HG02610 (cell line): ENCODE measurements at regions not wholly inside any gene's neighbourhood (a gene's known extent, or its start where the extent isn't known, plus 50 kb on each side); places are given as distances from the start of the nearest gene placed in this dataset.

Source experiments
- ATAC-seq: cut with Tn5 transposase; IDR thresholded peaks from one replicate; pipeline ENCODE4 v1.9.1; 2021; ENCODE audit warnings: mild to moderate bottlenecking, moderate library complexity; ENCODE audit not compliant: unreplicated experiment

GRCh38 chr2:65662654-65663432 lies 230.4 kb upstream of the SPRED2 start:
- ATAC-seq: no peak

GRCh38 chr2:65661980-65662653 lies 229.7 kb upstream of the SPRED2 start:
- no peak for ATAC-seq

DNA sequence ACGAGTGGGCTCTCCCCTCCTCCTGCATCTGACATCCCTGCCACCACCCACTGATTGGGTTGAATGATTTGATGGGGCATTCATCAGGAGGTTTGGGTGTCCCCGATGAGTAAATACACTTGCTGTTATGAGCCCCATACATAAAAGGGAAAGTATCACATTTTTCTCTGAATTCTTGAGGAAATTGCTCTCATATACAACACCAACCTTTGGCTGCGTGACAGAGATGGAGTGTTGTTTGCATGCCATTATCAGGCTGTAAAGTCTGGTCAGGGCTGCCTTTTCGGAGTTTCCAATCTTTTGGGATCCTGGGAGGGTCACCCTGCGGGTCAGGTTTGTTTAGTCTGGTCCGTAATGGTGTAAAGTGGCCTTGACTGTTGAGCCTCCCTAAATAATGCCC lies 227.9 kb upstream of the SPRED2 start:
- no peak for ATAC-seq

GRCh38 chr2:65658881-65659280 lies 226.5 kb upstream of the SPRED2 start:
- no peak for ATAC-seq

- ATAC-seq: no peak
Observed at GRCh38 chr2:65658266-65658665, 225.9 kb upstream of the SPRED2 start.

DNA sequence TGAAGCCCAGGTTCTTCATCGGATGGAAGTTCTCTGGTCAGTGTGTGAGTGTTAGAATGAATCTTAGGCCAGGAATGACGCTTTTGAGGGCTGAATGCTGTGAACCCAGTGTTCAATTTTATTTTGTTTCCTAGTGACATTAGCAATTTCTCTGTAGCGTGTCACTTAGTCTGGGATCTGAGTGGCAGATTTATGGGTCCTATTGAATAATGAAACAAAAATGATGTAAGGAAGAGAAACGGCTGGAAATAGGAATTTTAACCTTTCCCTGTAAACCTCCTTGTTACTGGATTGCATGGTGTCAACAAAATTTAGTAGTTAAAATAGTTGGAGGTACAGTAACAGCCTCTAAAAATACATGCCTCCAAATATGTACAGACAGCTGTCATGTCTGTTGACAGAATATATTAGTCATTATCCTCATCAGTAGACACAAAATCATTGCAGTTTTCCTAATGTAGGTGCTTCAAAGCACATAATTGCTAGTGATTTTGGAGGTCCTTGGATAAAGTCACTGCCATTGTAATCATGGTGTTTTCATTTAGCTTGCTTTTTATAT lies 223.8 kb upstream of the SPRED2 start:
- no peak for ATAC-seq

DNA sequence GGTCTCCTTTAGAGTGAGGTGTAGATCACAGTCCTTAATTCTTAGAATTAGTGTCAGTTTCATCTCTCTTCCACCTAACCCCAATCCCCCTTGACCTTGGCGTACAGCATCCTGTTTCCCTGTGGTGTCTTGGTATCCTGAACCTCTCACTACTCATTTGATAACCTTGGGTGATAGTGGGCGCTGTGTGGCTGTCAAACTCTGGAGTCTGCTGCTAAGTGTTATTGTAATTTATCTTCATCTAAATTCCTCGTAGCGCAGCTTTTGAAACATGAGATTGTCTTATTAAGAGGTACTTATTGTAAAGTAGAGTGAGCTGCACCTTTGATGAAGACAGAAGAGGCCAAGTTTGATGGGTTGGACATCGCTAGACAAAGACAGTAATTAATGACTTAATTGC lies 222.6 kb upstream of the SPRED2 start:
- ATAC-seq: no peak

DNA sequence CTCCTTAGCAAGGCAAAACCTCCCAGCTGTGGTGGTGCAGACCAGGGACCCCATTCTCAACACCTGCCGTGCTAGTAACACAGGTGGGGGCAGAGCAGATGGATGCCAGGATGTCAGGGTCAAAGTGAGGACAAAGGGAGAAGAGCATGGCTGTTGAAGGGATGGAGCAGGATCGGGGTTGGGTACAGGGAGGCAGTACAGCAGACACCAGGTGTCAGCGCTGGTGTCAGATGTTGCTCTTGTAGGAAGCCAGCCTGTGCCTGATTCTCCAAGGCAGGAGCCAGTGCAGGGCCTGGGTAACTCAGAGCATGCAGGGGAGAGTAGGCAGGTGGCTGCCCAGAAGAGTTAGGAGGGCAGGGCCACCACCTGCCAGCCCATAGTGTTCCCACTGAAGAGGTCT lies 222.1 kb upstream of the SPRED2 start:
- no peak for ATAC-seq

DNA sequence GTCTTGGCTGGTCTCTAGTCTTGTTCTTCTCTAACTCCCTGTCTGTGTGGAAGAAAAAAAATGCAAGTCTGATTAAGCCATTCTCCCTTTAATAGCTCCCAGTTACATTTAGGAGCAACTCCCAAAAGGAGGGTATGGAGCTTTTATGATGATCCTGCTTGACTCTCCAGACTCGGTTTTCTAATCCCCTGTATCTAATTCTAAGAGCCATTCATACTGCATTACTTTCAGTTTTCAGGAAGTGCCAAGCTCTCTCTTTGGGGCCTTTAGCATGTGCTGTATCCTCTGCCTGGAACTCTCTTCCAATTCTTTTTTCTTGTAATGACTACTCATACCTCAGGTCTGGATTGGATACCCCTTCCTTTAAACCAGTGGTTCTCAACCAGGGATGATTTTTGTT lies 219.7 kb upstream of the SPRED2 start:
- ATAC-seq: no peak

- no peak for ATAC-seq
Observed at GRCh38 chr2:65649811-65650589, 217.6 kb upstream of the SPRED2 start.

DNA sequence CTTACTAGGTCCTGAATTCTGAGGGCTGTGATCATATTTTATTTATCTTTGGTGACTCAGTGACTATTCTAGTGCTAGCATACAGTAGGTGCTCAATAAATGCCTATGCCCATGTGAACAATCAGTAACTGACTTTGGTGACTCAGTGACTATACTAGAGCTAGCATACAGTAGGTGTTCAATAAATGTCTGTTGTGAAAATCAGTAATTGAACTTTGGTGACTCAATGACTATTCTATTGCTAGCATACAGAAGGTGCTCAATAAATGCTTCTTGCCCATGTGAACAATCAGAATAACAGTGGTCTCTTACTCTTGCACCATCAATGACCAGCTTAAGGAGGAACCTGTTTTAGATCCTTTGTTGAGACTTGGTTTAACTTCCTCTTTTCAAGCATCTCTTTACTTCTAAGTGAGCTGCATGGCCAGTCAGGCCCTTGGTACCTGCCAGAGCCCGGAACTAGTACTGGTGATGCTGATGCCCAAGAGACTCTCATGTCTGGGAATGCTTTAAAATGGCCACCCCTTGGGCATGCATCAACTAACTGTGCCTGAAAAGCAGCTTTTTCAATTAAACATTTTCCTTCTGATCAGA lies 214.9 kb upstream of the SPRED2 start:
- ATAC-seq: no peak

- no peak for ATAC-seq
Observed at GRCh38 chr2:65640793-65641103, 208.3 kb upstream of the SPRED2 start.

- ATAC-seq: no peak
Observed at GRCh38 chr2:65639156-65639864, 206.9 kb upstream of the SPRED2 start.

- ATAC-seq: no peak
Observed at GRCh38 chr2:65638443-65638842, 206.0 kb upstream of the SPRED2 start.

DNA sequence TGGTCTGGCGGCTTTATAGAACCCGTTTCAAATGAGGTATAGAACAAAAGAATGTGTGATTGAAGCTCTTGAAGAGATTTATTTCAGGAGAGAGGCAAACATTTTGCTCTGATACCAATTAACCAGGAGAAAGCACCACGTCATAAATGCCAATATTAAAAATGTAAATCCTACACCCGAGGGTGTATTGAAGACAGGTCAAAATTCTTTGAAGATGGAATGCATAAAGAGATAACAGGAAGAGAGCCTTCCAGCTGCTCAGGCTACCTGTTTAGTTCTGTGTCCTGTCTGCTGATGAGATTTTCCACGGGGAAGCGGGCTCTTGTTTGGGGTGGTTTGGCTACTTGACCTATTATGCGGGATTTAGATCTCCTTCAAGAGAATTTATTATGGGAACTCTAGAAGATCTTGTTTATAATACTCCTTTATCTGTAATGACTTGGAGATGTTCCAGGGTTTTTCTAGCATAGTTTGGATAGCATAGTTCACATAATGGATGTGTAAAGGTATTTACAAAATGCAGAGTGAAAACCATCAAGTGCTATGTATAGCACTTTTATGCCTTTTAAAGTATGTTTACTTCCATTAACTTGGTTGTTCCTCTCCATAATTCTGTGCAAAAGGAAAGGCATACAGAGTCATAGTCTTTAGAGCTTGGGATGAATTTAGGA lies 204.5 kb upstream of the SPRED2 start:
- no peak for ATAC-seq

DNA sequence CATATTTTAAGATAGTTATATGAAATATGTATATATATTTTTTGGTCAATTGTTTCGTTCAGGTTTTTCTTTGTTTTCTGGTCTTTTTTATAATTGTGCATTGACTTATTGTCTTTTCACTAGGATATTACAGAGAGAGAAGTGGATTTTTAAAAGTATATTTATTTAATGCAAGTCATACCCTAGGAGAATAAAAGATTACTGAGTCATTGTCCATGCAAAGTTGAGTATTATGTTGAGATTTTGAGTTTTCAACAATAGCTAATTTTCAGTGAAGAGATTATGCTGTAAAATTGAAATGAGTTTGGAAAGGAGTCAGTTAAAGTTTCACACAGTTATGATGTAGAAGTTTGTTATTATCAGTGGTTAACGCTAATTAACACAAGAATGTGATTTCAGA lies 203.6 kb upstream of the SPRED2 start:
- ATAC-seq: no peak

DNA sequence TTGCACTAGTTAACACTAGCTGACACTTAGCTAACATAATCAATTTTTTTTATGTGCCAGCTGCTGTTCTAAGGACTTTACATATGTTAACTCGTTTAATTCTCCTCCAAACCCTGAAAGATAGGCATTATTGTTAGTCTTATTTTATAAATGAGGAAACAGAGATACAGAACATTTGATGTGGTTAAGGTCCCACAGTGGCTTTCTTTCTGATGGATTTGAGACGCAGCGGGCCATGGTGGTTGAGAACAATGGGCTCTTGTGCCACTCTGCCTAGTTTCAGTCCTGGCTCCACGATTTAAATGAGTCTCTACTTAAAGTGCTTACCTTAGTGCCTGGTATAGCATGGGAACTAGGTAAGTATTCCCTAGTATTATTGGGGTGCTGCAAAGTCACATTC lies 201.9 kb upstream of the SPRED2 start:
- ATAC-seq: no peak

DNA sequence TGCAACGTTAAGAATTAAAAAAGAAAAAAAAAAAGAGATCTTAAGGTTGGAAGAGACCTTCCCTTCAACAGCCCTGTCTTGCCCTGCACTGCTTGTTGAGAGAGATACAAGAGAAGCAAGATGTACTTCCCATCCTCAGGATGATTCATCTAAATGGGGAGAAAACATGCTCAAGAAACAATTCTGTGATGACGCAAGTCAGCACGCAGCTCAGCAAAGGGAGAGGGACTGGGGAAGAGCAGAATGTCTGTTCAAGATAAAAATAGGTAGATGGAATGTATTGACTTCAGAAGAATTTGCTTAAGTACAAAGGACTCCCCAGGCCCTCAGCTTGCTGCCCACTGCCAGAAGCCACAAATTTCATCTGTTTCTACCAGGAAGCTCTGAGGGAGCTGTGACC lies 198.2 kb upstream of the SPRED2 start:
- ATAC-seq: no peak

DNA sequence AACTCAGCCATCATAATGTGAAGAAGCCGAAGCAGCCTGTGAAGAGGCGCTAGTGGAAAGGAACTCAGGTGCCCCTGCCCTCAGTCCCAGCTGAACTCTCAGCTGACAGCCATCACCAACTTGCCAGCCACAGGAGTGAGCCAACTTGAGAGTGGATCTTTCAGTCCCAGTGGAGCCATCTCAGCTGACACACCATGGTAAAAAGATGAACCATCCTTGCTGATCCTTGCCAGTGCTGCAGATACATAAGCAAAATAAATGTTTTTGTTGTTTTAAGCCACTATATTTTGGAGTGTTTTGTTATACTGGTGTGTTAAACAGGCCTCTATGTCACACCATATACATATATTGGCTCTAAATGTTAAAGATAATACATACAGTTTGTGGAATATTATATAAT lies 195.8 kb upstream of the SPRED2 start:
- ATAC-seq: no peak

- ATAC-seq: no peak
Observed at GRCh38 chr2:65626831-65627230, 194.4 kb upstream of the SPRED2 start.
